Endothelial cell of umbilical vein (primary cell): ENCODE measurements at regions not wholly inside any gene's neighbourhood (a gene's known extent, or its start where the extent isn't known, plus 50 kb on each side); places are given as distances from the start of the nearest gene placed in this dataset.

Experiments
- BruUV-seq: library from RNA; stranded (reverse); fragments of 400-500 nt; replicated peaks from 2 replicates; lab custom pipeline; 2021; lab: Mats Ljungman, UMichigan
- CTCF ChIA-PET: fragments of 300-600, 350-600 bp; sonication (Branson Sonifier 250); formaldehyde crosslinking; loops from one replicate; lab custom pipeline; 2021; ENCODE audit warnings: antibody characterized with exemption, inconsistent platforms; lab: Charles Lee
- POLR2A ChIA-PET: fragments of 300-600, 350-600 bp; sonication (Branson Sonifier 250); formaldehyde crosslinking; loops from one replicate; lab custom pipeline; 2021; ENCODE audit warnings: antibody characterized with exemption, inconsistent platforms; lab: Charles Lee
- DNase-seq: peaks from one replicate; pipeline ENCODE4 v3.0.0-alpha.2; 2011; ENCODE audit warnings: low read depth, low spot score
- FAIRE-seq: peaks from 2 replicates; lab custom pipeline; 2011; peaks lifted over from hg19 to GRCh38; lab: Jason Lieb, UNC
- H2AFZ ChIP-seq: 2 replicates; pipeline ENCODE4 v1.6.0; 2012; ENCODE audit warnings: low read depth, low read length, control low read depth, inconsistent platforms
- H3K27ac ChIP-seq: 2 replicates; pipeline ENCODE4 v1.5.1; 2011; ENCODE audit warnings: low read depth, mild to moderate bottlenecking, control low read depth, low read length, moderate library complexity; ENCODE audit not compliant: insufficient read depth
- H3K27me3 ChIP-seq, 2 experiments: 2 replicates each; pipeline versions ENCODE4 v1.6.0 to v1.6.1; 2011; ENCODE audit warnings: low read length in 2 of 2, mixed read lengths in 1 of 2; ENCODE audit not compliant: control insufficient read depth in 2 of 2, insufficient read depth in 2 of 2
- H3K36me3 ChIP-seq, 2 experiments: 2 replicates in 1 of 2; 3 replicates in 1 of 2; pipeline ENCODE4 v1.5.1; 2011; ENCODE audit warnings: low read length in 2 of 2, mild to moderate bottlenecking in 1 of 2, moderate library complexity in 1 of 2; ENCODE audit not compliant: control insufficient read depth in 2 of 2, insufficient read depth in 2 of 2; ENCODE audit errors: extremely low read depth in 1 of 2
- H3K4me1 ChIP-seq: 3 replicates; pipeline ENCODE4 v1.5.1; 2011; ENCODE audit warnings: mild to moderate bottlenecking, low read length; ENCODE audit not compliant: control insufficient read depth, insufficient read depth; ENCODE audit errors: extremely low read depth
- H3K4me2 ChIP-seq: 2 replicates; pipeline ENCODE4 v1.6.1; 2011; ENCODE audit warnings: low read length, control low read depth, mixed read lengths; ENCODE audit not compliant: insufficient read depth
- H3K4me3 ChIP-seq, 3 experiments: fragments of 200-600 bp in 1 of 3; sonication (generic), shearing (Covaris generic) in 1 of 3; replicated peaks in 1 of 3; 2 replicates each; pipeline ENCODE4 v1.5.1; 2011 to 2016; ENCODE audit warnings: control low read depth in 3 of 3, low read length in 3 of 3, mild to moderate bottlenecking in 2 of 3, inconsistent platforms in 1 of 3, low read depth in 1 of 3, moderate library complexity in 1 of 3; ENCODE audit not compliant: insufficient read depth in 1 of 3
- H3K79me2 ChIP-seq: 2 replicates; pipeline ENCODE4 v1.6.0; 2012; ENCODE audit warnings: low read length, inconsistent platforms; ENCODE audit not compliant: control insufficient read depth, insufficient read depth
- H3K9ac ChIP-seq: replicated peaks from 2 replicates; pipeline ENCODE3; 2011; ENCODE audit warnings: low read length, control low read depth; ENCODE audit not compliant: insufficient read depth; ENCODE audit errors: extremely low read depth
- H3K9me1 ChIP-seq: replicated peaks from 3 replicates; pipeline ENCODE4 v1.6.0; 2011; ENCODE audit warnings: mild to moderate bottlenecking, low read length; ENCODE audit not compliant: control insufficient read depth, insufficient read depth; ENCODE audit errors: extremely low read depth
- H3K9me3 ChIP-seq: replicated peaks from 2 replicates; pipeline ENCODE4 v1.5.1; 2012; ENCODE audit warnings: low read length, inconsistent platforms; ENCODE audit not compliant: control insufficient read depth, insufficient read depth
- H4K20me1 ChIP-seq: replicated peaks from 2 replicates; pipeline ENCODE3; 2011; ENCODE audit warnings: mild to moderate bottlenecking, low read length; ENCODE audit not compliant: control insufficient read depth, insufficient read depth; ENCODE audit errors: extremely low read depth
- FOS ChIP-seq: IDR thresholded peaks from 2 replicates; pipeline ENCODE4 v1.6.1; 2011; ENCODE audit warnings: mild to moderate bottlenecking, low read length, moderate library complexity, borderline replicate concordance; ENCODE audit not compliant: insufficient read depth
- GATA2 ChIP-seq: IDR thresholded peaks from 2 replicates; pipeline ENCODE4 v1.7.0; 2011; ENCODE audit warnings: low read depth, mild to moderate bottlenecking, moderate library complexity, mixed read lengths, low read length; ENCODE audit not compliant: insufficient read length, insufficient read depth
- JUN ChIP-seq: IDR thresholded peaks from 2 replicates; pipeline ENCODE4 v1.6.1; 2011; ENCODE audit warnings: borderline replicate concordance, low read depth; ENCODE audit not compliant: insufficient read length, insufficient read depth
- MYC ChIP-seq: IDR thresholded peaks from one replicate; pipeline ENCODE4 v1.6.1; 2011; ENCODE audit warnings: mild to moderate bottlenecking, low read depth, low read length
- POLR2A ChIP-seq: IDR thresholded peaks from 2 replicates; pipeline ENCODE4 v1.6.1; 2012; ENCODE audit warnings: low read depth, mild to moderate bottlenecking, control low read depth, low read length
- POLR2AphosphoS5 ChIP-seq: IDR thresholded peaks from 2 replicates; pipeline ENCODE4 v1.6.1; 2012; ENCODE audit warnings: low read depth, mild to moderate bottlenecking, control low read depth, low read length, moderate library complexity; ENCODE audit not compliant: insufficient read depth
- dilution Hi-C: fragments of 300-500 bp; cut with MboI; formaldehyde crosslinking; loops from one replicate; pipeline ENCODE4 v1.15.0; 2019; ENCODE audit warnings: low sequenced_read_pairs; ENCODE audit not compliant: extremely low pct_ligation_motif_present
- intact Hi-C: fragments of 100-400 bp; cut with micrococcal nuclease; formaldehyde crosslinking; loops from one replicate; pipeline ENCODE4 v1.10.0; 2022
- TF ChIP-seq, protein P1 (sequence below), 2 donors: IDR thresholded peaks; 1 replicate in 1 of 2; 2 replicates in 1 of 2; pipeline ENCODE4 v1.5.1; 2011; ENCODE audit warnings: low read length in 2 of 2, mild to moderate bottlenecking in 2 of 2, moderate library complexity in 2 of 2, control low read depth in 1 of 2, inconsistent platforms in 1 of 2, low read depth in 1 of 2; ENCODE audit not compliant: insufficient read depth in 1 of 2; ENCODE audit errors: extremely low read depth in 1 of 2

DNA sequence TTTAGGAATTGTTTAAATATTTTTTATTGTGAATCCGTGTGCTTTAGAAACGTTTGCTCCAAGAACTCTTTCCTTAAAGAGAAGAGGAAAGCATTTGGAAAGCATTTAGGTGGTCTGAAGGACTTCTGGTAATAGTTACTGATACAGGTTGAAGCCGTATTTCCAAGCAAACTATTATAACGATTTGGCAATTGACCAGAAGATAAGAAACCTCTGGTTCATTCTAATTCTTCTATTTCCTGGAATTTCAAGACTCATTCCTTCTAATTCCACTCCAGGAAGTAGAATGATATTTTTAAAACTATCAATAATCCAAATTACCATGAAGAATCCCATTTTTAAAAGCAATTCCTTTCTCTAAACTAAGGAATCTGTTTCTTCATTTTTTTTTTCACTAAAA is 158.9 kb upstream of the AGR3 start:
- dilution Hi-C loops (no loop called here), intact Hi-C loops (loop anchor here (1.0 to 10.0 kb wide), 10 partner anchors 18 to 480 kb away; partner anchors contain the start of genes AHR, ANKMY2 and BZW2)
- BruUV-seq, result no TSS peak
- Histone ChIP-seq H3K4me2 (peak overlapping the region; percentile 80), H3K27me3 (no peaks in the 10 kb centered on the region), H3K9me1 (no peaks in the 10 kb centered on the region), H3K4me1 (peaks cover 52% of the 10 kb centered on the region), H3K27ac (peak overlapping the region; percentile 88), H3K36me3 (no peaks in the 10 kb centered on the region), H4K20me1 (no peaks in the 10 kb centered on the region), H3K4me3 (peak overlapping the region in 1 of 3 experiments; percentile 30), H3K9ac (peak overlapping the region; percentile 75), H2AFZ (no peak overlapping the region), H3K79me2 (no peaks in the 10 kb centered on the region), H3K9me3 (no peaks in the 10 kb centered on the region)
- TF ChIP-seq MYC, result no peak
- TF ChIP-seq POLR2A, result no peak
- TF ChIP-seq FOS, result no peak
- TF ChIP-seq, protein P1, sequence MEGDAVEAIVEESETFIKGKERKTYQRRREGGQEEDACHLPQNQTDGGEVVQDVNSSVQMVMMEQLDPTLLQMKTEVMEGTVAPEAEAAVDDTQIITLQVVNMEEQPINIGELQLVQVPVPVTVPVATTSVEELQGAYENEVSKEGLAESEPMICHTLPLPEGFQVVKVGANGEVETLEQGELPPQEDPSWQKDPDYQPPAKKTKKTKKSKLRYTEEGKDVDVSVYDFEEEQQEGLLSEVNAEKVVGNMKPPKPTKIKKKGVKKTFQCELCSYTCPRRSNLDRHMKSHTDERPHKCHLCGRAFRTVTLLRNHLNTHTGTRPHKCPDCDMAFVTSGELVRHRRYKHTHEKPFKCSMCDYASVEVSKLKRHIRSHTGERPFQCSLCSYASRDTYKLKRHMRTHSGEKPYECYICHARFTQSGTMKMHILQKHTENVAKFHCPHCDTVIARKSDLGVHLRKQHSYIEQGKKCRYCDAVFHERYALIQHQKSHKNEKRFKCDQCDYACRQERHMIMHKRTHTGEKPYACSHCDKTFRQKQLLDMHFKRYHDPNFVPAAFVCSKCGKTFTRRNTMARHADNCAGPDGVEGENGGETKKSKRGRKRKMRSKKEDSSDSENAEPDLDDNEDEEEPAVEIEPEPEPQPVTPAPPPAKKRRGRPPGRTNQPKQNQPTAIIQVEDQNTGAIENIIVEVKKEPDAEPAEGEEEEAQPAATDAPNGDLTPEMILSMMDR (IDR thresholded peaks at IDR 0.05; ENCODE audit: extremely low read depth in 1 of 2, insufficient read depth in 1 of 2, low read depth in 1 of 2, low read length in 2 of 2), result no peak
- DNase-seq, result no peak
- POLR2A ChIA-PET, result interaction anchor here (0.6 kb wide), 1 partner anchor 168 kb away, joined by 3 read pairs; no protein-coding TSS in a partner anchor
- FAIRE-seq, result no peak
- CTCF ChIA-PET, result interaction anchor here (0.9 to 1.7 kb wide), 5 partner anchors 22 to 633 kb away, joined by 3 to 9 read pairs (median 4); no protein-coding TSS in a partner anchor

DNA sequence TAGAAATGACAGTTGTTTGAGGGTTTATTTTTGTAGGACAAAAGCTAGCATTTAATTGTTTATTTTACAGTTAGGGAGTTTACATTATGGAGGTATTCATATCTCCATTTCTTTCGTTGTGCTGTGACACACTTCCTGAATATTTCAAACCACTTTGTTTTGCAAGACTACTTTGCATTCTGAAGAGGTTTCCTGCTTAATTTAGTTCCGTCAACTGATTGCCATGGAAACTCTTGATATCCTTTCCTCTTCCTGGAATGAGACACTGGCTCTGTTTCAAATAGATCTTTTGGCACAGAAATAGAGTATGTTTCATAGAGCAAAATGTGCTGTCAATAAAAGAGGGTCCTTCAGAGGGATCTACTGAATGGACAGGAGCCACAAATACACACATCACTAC is 159.5 kb upstream of the AGR3 start:
- no peaks in the 10 kb centered on the region for H3K27me3 ChIP-seq
- peak; percentile 77 for TF ChIP-seq GATA2
- TF ChIP-seq JUN, result peak; percentile 87
- TF ChIP-seq, protein P1 (IDR thresholded peaks at IDR 0.05; ENCODE audit: extremely low read depth in 1 of 2, insufficient read depth in 1 of 2, low read depth in 1 of 2, low read length in 2 of 2), result no peak
- TF ChIP-seq POLR2AphosphoS5, result peak; percentile 64
- no peak for TF ChIP-seq POLR2A
- TF ChIP-seq FOS, result peak; percentile 39
- no peak for TF ChIP-seq MYC
- ChIA-PET CTCF (interaction anchor here (0.9 to 1.7 kb wide), 5 partner anchors 21 to 632 kb away, joined by 3 to 9 read pairs (median 4); no protein-coding TSS in a partner anchor), POLR2A (no interaction called here)
- H3K4me2 ChIP-seq, result peak overlapping the region; percentile 80
- no peak overlapping the region for H2AFZ ChIP-seq
- dilution Hi-C loops, result no loop called here
- peak overlapping the region in 1 of 3 experiments; percentile 30 for H3K4me3 ChIP-seq
- intact Hi-C loops, result loop anchor here (1.0 to 10.0 kb wide), 10 partner anchors 17 to 479 kb away; partner anchors contain the start of genes AHR, ANKMY2 and BZW2
- no peaks in the 10 kb centered on the region for H3K9me1 ChIP-seq
- H4K20me1 ChIP-seq, result no peaks in the 10 kb centered on the region
- H3K27ac ChIP-seq, result peak overlapping the region; percentile 88
- H3K9me3 ChIP-seq, result no peaks in the 10 kb centered on the region
- no peaks in the 10 kb centered on the region for H3K36me3 ChIP-seq
- peaks cover 52% of the 10 kb centered on the region for H3K4me1 ChIP-seq
- FAIRE-seq, result peak; percentile 85
- no peaks in the 10 kb centered on the region for H3K79me2 ChIP-seq
- H3K9ac ChIP-seq, result peak overlapping the region; percentile 75
- DNase-seq, result peak; percentile 94
- no TSS peak for BruUV-seq
